ENCODE measurements at regions not wholly inside any gene's neighbourhood (a gene's known extent, or its start where the extent isn't known, plus 50 kb on each side); places are given as distances from the start of the nearest gene placed in this dataset.

- CTCF ChIA-PET, result no interaction called here
Measured at GRCh38 chr15:54884312-54884711, 312.4 kb downstream of the RSL24D1 start.

GRCh38 chr15:54859982-54860381 lies 336.8 kb downstream of the RSL24D1 start:
- POLR2A ChIA-PET, result no interaction called here
- no peak overlapping the region for H3K4me3 Mint-ChIP-seq
- H3K27ac Mint-ChIP-seq, result no peak overlapping the region
- no peak for DNase-seq
- no peaks in the 10 kb centered on the region for H3K4me1 Mint-ChIP-seq
- H3K27me3 Mint-ChIP-seq, result no peaks in the 10 kb centered on the region
- no peaks in the 10 kb centered on the region for H3K36me3 Mint-ChIP-seq (ENCODE audit: low read depth)
- peaks cover 10% of the 10 kb centered on the region for H3K9me3 Mint-ChIP-seq
- CTCF ChIA-PET, result no interaction called here

More at GRCh38 chr15:54884312-54884711, 312.4 kb downstream of the RSL24D1 start:
- H3K27ac Mint-ChIP-seq, result no peak overlapping the region
- H3K4me3 Mint-ChIP-seq, result no peak overlapping the region
- peaks cover 9% of the 10 kb centered on the region for H3K9me3 Mint-ChIP-seq
- H3K4me1 Mint-ChIP-seq, result no peaks in the 10 kb centered on the region
- DNase-seq, result no peak
- H3K27me3 Mint-ChIP-seq, result no peaks in the 10 kb centered on the region
- POLR2A ChIA-PET, result no interaction called here
- H3K36me3 Mint-ChIP-seq (ENCODE audit: low read depth), result no peaks in the 10 kb centered on the region

GRCh38 chr15:54854667-54855066 lies 342.1 kb downstream of the RSL24D1 start:
- no peak for DNase-seq
- ChIA-PET CTCF (no interaction called here), POLR2A (no interaction called here)
- Mint-ChIP-seq H3K27me3 (no peaks in the 10 kb centered on the region), H3K27ac (no peak overlapping the region), H3K4me1 (no peaks in the 10 kb centered on the region), H3K36me3 (ENCODE audit: low read depth) (no peaks in the 10 kb centered on the region), H3K4me3 (no peak overlapping the region), H3K9me3 (peaks cover 8% of the 10 kb centered on the region)

GRCh38 chr15:54850101-54850500 lies 346.6 kb downstream of the RSL24D1 start:
- Mint-ChIP-seq H3K9me3 (peaks cover 3% of the 10 kb centered on the region), H3K4me3 (no peak overlapping the region), H3K27ac (no peak overlapping the region), H3K4me1 (no peaks in the 10 kb centered on the region), H3K36me3 (ENCODE audit: low read depth) (no peaks in the 10 kb centered on the region), H3K27me3 (no peaks in the 10 kb centered on the region)
- DNase-seq, result no peak
- ChIA-PET POLR2A (no interaction called here), CTCF (no interaction called here)

GRCh38 chr15:54843006-54843405 lies 353.7 kb downstream of the RSL24D1 start:
- no peaks in the 10 kb centered on the region for H3K36me3 Mint-ChIP-seq (ENCODE audit: low read depth)
- H3K27me3 Mint-ChIP-seq, result no peaks in the 10 kb centered on the region
- no peak overlapping the region for H3K4me3 Mint-ChIP-seq
- CTCF ChIA-PET, result no interaction called here
- H3K27ac Mint-ChIP-seq, result no peak overlapping the region
- no peaks in the 10 kb centered on the region for H3K9me3 Mint-ChIP-seq
- POLR2A ChIA-PET, result no interaction called here
- H3K4me1 Mint-ChIP-seq, result no peaks in the 10 kb centered on the region
- DNase-seq, result no peak

- H3K27me3 Mint-ChIP-seq, result no peaks in the 10 kb centered on the region
- no peak overlapping the region for H3K27ac Mint-ChIP-seq
- H3K9me3 Mint-ChIP-seq, result no peaks in the 10 kb centered on the region
- CTCF ChIA-PET, result no interaction called here
- POLR2A ChIA-PET, result no interaction called here
- no peaks in the 10 kb centered on the region for H3K4me1 Mint-ChIP-seq
- no peaks in the 10 kb centered on the region for H3K36me3 Mint-ChIP-seq (ENCODE audit: low read depth)
- no peak for DNase-seq
- H3K4me3 Mint-ChIP-seq, result no peak overlapping the region
Measured at GRCh38 chr15:54841701-54842305, 354.9 kb downstream of the RSL24D1 start.

GRCh38 chr15:54840621-54841398 lies 355.9 kb downstream of the RSL24D1 start:
- ChIA-PET CTCF (interaction anchor here (0.6 kb wide), 1 partner anchor 1352 kb away, joined by 5 read pairs; no protein-coding TSS in a partner anchor), POLR2A (no interaction called here)
- no peak overlapping the region for H3K4me3 Mint-ChIP-seq
- H3K9me3 Mint-ChIP-seq, result no peaks in the 10 kb centered on the region
- H3K4me1 Mint-ChIP-seq, result no peaks in the 10 kb centered on the region
- H3K27me3 Mint-ChIP-seq, result no peaks in the 10 kb centered on the region
- H3K36me3 Mint-ChIP-seq (ENCODE audit: low read depth), result no peaks in the 10 kb centered on the region
- DNase-seq, result no peak
- H3K27ac Mint-ChIP-seq, result no peak overlapping the region

- no peak overlapping the region for H3K27ac Mint-ChIP-seq
- no peak overlapping the region for H3K4me3 Mint-ChIP-seq
- H3K27me3 Mint-ChIP-seq, result no peaks in the 10 kb centered on the region
- CTCF ChIA-PET, result no interaction called here
- DNase-seq, result no peak
- H3K9me3 Mint-ChIP-seq, result no peaks in the 10 kb centered on the region
- H3K36me3 Mint-ChIP-seq (ENCODE audit: low read depth), result no peaks in the 10 kb centered on the region
- POLR2A ChIA-PET, result no interaction called here
- no peaks in the 10 kb centered on the region for H3K4me1 Mint-ChIP-seq
Measured at GRCh38 chr15:54839379-54839778, 357.4 kb downstream of the RSL24D1 start.

- Mint-ChIP-seq H3K9me3 (no peaks in the 10 kb centered on the region), H3K27me3 (no peaks in the 10 kb centered on the region), H3K36me3 (ENCODE audit: low read depth) (no peaks in the 10 kb centered on the region), H3K4me1 (no peaks in the 10 kb centered on the region), H3K4me3 (no peak overlapping the region), H3K27ac (no peak overlapping the region)
- no peak for DNase-seq
- CTCF ChIA-PET, result interaction anchor here (0.6 to 1.8 kb wide), 2 partner anchors 12 to 18 kb away, joined by 4 read pairs; no protein-coding TSS in a partner anchor
- POLR2A ChIA-PET, result no interaction called here
Measured at GRCh38 chr15:54836052-54836795, 360.5 kb downstream of the RSL24D1 start.

- H3K27ac Mint-ChIP-seq, result no peak overlapping the region
- no peak for DNase-seq
- peaks cover 3% of the 10 kb centered on the region for H3K9me3 Mint-ChIP-seq
- no peaks in the 10 kb centered on the region for H3K27me3 Mint-ChIP-seq
- no peaks in the 10 kb centered on the region for H3K36me3 Mint-ChIP-seq (ENCODE audit: low read depth)
- no peak overlapping the region for H3K4me3 Mint-ChIP-seq
- ChIA-PET CTCF (no interaction called here), POLR2A (no interaction called here)
- no peaks in the 10 kb centered on the region for H3K4me1 Mint-ChIP-seq
Measured at GRCh38 chr15:54829821-54830220, 366.9 kb downstream of the RSL24D1 start.

- Mint-ChIP-seq H3K4me1 (no peaks in the 10 kb centered on the region), H3K4me3 (no peak overlapping the region), H3K36me3 (ENCODE audit: low read depth) (no peaks in the 10 kb centered on the region), H3K9me3 (peaks cover 5% of the 10 kb centered on the region), H3K27me3 (no peaks in the 10 kb centered on the region), H3K27ac (no peak overlapping the region)
- POLR2A ChIA-PET, result no interaction called here
- CTCF ChIA-PET, result no interaction called here
- DNase-seq, result no peak
Measured at GRCh38 chr15:54820811-54821210, 375.9 kb downstream of the RSL24D1 start.

GRCh38 chr15:54820098-54820497 lies 376.6 kb downstream of the RSL24D1 start:
- Mint-ChIP-seq H3K27me3 (no peaks in the 10 kb centered on the region), H3K4me3 (no peak overlapping the region), H3K4me1 (no peaks in the 10 kb centered on the region), H3K9me3 (peaks cover 3% of the 10 kb centered on the region), H3K27ac (no peak overlapping the region), H3K36me3 (ENCODE audit: low read depth) (no peaks in the 10 kb centered on the region)
- DNase-seq, result no peak
- ChIA-PET POLR2A (no interaction called here), CTCF (no interaction called here)

- Mint-ChIP-seq H3K4me1 (no peaks in the 10 kb centered on the region), H3K27ac (no peak overlapping the region)
Measured at GRCh38 chr15:54816401-54816800, 380.3 kb downstream of the RSL24D1 start.

More at GRCh38 chr15:54816401-54816800, 380.3 kb downstream of the RSL24D1 start:
- Mint-ChIP-seq H3K36me3 (ENCODE audit: low read depth) (no peaks in the 10 kb centered on the region), H3K27me3 (no peaks in the 10 kb centered on the region), H3K9me3 (peaks cover 3% of the 10 kb centered on the region), H3K4me3 (no peak overlapping the region)
- ChIA-PET CTCF (no interaction called here), POLR2A (no interaction called here)
- DNase-seq, result no peak

All from activated CD4-positive, alpha-beta T cell treated with anti-CD3 and anti-CD28 coated beads, Interleukin-2, amount 10 ng/mL, durations not matched to agents 7 days and 5 days (primary cell).